A204.1 (cell line): ENCODE measurements at regions not wholly inside any gene's neighbourhood (a gene's known extent, or its start where the extent isn't known, plus 50 kb on each side); places are given as distances from the start of the nearest gene placed in this dataset.

Source experiments
- FAIRE-seq: peaks from 2 replicates; lab custom pipeline; 2012; peaks lifted over from hg19 to GRCh38; lab: Jason Lieb, UNC

GRCh38 chr12:78793982-78794381 is 70.6 kb upstream of the SYT1 start:
- no peak for FAIRE-seq

GRCh38 chr12:78795934-78796445 is 68.6 kb upstream of the SYT1 start:
- FAIRE-seq, result no peak

GRCh38 chr12:78797196-78797931 is 67.2 kb upstream of the SYT1 start:
- no peak for FAIRE-seq

- FAIRE-seq, result no peak
Observed at GRCh38 chr12:78799649-78800048, 64.9 kb upstream of the SYT1 start.

GRCh38 chr12:78802593-78802992 is 62.0 kb upstream of the SYT1 start:
- no peak for FAIRE-seq

- no peak for FAIRE-seq
Observed at GRCh38 chr12:78804262-78804661, 60.3 kb upstream of the SYT1 start.
